GM19239 (cell line): ENCODE measurements at regions not wholly inside any gene's neighbourhood (a gene's known extent, or its start where the extent isn't known, plus 50 kb on each side); places are given as distances from the start of the nearest gene placed in this dataset.

Experiments
- DNase-seq: peaks from one replicate; pipeline ENCODE4 v3.0.0; 2011; ENCODE audit warnings: low spot score; ENCODE audit not compliant: insufficient read length
- FAIRE-seq: peaks from 2 replicates; lab custom pipeline; 2011; peaks lifted over from hg19 to GRCh38; lab: Jason Lieb, UNC

DNA sequence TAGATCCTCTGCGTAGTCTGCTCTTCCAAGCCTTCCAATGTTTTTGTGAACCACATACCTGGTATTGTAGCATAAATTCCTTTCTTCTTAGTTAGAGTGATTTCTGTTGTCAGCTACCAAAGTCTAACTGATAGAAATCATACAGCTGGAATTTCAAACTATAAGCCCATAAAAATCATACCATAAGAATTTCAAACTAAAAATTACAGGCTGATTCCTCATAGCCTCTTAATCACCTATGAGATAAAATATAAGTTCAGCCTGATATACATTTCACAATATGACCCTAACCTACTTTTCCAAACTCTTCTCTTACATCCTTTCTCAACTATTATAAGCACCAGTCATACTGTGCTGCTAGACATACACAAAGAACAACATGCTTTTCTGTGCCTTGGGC lies 64.8 kb downstream of the PTHLH start:
- no peak for FAIRE-seq
- no peak for DNase-seq

GRCh38 chr12:27906658-27907473 lies 65.7 kb downstream of the PTHLH start:
- no peak for FAIRE-seq

DNA sequence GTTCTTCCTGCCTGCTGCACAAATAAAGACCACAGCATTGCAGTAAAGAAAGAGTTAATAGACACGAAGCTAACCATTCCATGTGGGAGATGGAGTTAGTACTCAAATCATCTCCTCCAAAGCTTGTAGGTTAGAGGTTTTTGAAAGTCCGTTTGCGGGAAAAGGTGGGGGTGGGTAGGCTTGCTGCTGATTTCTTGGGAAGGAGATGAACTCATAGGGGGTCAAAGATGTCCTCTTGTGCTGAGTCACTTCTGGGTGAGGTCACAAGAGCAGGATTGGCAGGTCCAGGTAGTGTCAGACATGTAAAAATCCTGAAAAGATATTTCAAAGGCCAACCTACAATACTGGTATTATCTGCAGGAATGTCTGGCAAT lies 66.4 kb downstream of the PTHLH start:
- FAIRE-seq (no peak), DNase-seq (no peak)

More at GRCh38 chr12:27906658-27907473, 65.7 kb downstream of the PTHLH start:
- no peak for DNase-seq

GRCh38 chr12:27905285-27906126 lies 67.0 kb downstream of the PTHLH start:
- FAIRE-seq (no peak), DNase-seq (no peak)

- no peak for DNase-seq
- FAIRE-seq: no peak
These were observed 69.9 kb downstream of the PTHLH start for GRCh38 chr12:27902651-27903050.

- DNase-seq (no peak), FAIRE-seq (no peak)
These were observed 70.6 kb downstream of the PTHLH start for GRCh38 chr12:27901959-27902358.

DNA sequence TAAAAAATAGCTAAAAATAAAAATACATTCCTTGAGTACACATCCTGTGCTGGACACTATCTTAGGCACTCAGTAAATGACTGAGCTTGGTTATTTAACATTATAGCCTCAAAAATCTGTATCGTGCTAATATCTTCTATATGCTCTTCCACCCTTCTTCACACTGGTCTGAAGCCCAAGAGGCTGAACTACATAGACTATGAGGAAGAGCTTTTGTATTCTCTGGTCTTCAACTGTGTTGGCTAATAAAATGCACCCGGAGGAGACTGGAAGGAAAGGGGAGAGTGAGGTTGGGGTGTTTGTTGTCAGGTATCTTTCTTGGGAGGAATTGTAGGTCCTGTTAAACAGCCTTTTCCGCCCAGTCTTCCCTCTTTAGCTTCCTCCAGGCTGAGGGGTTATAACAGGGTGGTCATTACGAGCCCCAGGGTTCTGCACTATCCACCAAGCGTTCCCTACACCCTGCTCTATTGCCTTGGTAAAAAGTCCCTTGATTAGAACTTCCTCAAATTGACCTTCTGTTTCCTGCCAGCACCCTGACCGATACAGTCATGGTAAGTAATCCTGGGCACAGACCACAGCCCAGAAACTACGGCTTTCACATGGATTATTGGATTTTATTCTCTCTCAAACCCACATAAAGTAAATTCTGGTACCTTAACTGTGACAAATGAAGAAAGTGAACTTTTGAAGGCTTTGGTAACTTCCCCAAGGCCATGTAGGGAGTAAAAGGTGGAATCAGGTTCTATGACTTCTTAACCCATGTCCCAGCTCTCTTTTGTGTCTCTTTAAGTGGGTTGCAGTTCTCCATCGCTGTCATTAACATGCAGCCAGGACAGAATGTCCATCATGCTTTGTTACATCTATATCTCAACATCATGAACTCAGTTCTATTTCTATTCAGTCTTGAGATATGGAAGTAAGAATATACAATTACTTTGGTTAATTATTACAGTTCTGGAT lies 71.3 kb downstream of the PTHLH start:
- no peak for FAIRE-seq
- DNase-seq: no peak

DNA sequence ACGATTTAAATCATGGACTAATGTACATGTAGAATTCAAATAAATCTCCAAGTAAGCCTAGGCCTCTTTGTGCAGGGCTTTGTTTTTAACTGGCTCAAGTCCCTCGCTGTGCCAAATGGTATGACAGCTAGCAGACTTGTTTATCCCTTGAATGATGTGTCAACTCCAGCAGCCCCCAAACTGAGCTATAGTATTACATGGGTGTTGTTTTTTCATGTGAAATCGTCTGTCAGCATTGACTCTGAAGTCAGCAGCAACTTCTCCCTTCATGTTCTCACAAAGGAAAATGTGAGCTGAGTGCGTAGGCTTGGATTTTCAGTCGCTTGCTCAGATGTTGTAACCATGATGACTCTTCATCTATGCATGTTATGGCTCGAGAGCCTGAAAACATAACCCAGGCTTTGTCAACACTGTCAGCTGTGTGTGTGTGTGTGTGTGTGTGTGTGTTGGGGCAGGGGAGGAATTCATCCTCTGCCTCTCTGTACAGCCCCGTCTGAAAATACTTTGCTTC lies 73.3 kb downstream of the PTHLH start:
- no peak for DNase-seq
- FAIRE-seq: no peak

DNA sequence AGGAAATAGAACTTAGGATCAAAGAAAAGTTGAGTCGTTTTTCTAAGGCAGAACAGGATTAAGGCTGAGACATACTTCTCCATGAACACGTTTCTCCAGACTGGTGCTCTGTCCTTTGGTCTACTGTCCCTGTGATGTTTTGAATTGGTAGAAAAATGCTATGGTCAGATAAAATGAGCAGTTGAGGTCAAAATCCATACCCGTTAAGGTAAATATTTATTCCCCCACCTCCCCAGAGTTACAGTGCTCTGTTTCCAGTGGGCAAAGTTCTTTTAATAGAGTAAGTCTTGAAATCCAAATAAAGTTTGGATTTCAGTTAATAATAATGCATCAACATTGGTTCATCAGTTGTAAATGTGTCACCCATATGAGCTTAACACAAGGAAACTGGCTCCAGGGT lies 74.5 kb downstream of the PTHLH start:
- FAIRE-seq: no peak
- DNase-seq: no peak

GRCh38 chr12:27896419-27896990 lies 76.0 kb downstream of the PTHLH start:
- FAIRE-seq: no peak
- no peak for DNase-seq

DNA sequence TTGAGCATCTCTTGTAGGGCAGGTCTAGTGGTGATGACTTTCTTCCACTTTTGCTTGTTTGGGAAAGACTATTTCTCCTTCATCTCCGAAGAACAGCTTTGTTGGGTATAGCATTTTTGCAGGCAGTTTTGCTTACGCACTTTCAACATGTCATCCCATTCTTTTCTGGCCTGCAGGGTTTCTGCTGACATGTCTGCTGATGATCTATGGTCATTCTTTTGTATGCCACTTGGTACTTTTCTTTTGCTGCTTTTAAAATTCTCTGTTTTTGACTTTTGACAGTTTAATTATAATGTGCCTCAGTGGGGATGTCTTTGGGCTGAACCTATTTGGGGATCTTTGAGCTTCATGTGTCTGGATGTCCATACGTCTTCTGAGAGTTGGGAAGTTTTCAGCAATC lies 78.2 kb downstream of the PTHLH start:
- DNase-seq: no peak
- no peak for FAIRE-seq

DNA sequence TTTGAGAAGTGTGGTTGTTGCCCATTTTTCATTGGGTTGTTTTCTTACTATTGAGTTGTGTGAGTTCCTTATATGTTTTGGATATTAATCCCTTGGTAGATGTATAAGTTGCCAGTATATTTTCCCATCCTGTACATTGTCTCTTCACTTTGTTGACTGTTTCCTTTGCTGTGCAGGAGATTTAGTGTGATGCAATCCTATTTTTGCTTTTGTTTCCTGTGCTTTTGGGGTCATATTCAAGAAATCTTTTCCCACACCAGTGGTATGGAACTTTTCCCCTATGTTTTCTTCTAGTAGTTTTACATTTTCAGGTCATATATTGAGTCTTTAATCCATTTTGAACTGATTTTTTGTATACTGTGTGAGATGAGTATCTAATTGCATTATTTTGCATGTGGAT lies 92.8 kb downstream of the PTHLH start:
- DNase-seq: no peak
- FAIRE-seq: peak; percentile 26

DNA sequence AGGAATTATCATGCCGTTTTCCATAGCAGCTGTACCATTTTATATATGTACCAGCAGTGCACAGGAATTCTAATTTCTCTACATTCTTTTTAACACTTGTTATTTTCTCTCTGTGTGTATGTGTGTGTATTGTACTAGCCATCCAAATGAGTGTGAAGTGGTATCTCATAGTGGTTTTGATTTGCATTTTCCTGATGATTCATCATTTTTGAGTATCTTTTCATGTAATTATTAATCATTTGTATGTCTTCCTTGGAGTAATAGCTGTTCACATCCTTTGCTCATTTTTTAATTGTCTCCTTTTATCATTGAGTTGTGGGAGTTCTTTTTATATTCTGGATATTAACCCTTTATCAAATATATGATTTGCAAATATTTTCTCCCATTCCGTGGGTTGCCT lies 95.6 kb upstream of the MANSC4 start:
- DNase-seq (no peak), FAIRE-seq (no peak)

DNA sequence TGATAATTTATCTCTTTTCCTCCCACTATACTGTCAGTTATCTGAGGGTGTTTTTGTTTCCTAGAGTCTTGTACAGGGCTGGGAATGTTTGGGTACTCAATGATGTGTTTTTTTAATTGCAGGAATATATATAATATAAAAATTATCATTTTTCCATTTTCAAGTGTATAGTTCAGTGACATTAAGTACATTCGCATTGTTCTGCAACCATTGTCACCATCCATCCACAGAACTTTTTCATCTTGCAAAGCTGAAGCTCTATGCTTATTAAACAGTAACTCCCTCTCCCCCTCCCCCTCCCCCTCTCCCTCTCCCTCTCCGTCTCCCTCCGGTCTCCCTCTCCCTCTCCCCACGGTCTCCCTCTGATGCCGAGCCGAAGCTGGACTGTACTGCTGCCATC lies 93.0 kb upstream of the MANSC4 start:
- DNase-seq (no peak), FAIRE-seq (no peak)

GRCh38 chr12:27871946-27872345 lies 91.9 kb upstream of the MANSC4 start:
- no peak for FAIRE-seq
- DNase-seq: no peak

GRCh38 chr12:27870939-27871338 lies 90.9 kb upstream of the MANSC4 start:
- no peak for DNase-seq
- FAIRE-seq: no peak

DNA sequence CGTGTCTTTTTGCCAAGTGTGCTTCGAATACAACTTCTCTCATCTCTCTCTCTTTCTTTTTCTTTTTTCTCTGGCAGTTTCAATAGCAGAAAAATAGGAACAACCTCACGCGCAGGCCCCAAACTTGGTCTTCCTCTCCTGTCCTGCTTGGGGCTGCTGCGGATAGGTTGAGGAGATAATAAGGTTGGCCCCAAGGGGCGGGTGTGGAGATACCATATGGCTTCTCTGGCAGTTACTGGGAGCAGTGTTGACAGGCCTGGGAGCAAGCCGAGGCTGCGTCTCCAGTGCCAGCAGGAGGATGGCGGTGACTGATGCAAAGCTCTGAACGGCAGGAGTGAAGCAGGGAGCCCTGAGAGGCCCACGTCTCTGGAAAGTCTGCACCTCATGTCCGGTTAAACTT lies 89.5 kb upstream of the MANSC4 start:
- DNase-seq: no peak
- no peak for FAIRE-seq

DNA sequence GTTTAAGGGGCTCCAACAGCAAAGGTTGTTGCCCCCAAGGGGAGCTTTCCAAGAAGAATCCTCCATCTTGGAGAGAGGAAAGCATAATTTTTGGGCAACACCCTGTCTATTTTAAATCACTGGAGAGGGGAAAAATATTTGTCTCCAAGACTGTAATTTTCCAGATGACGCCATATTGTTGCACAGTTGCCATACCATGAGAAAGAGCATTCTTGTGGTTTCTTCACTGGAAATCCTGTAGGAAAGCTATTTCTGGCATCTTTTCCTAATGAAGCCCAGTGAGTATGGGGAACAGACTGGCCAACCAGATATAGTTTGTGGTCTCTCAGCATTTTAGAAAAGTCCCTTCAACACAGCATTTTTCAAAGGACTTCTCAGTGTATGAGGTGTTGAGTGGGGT lies 88.1 kb upstream of the MANSC4 start:
- DNase-seq (no peak), FAIRE-seq (no peak)

- FAIRE-seq: no peak
- no peak for DNase-seq
These were observed 86.5 kb upstream of the MANSC4 start for GRCh38 chr12:27866373-27867101.
